ENCODE measurements at regions not wholly inside any gene's neighbourhood (a gene's known extent, or its start where the extent isn't known, plus 50 kb on each side); places are given as distances from the start of the nearest gene placed in this dataset.
A peak's percentile ranks its signal among the peaks of the same experiment; 100 is the strongest.

DNA sequence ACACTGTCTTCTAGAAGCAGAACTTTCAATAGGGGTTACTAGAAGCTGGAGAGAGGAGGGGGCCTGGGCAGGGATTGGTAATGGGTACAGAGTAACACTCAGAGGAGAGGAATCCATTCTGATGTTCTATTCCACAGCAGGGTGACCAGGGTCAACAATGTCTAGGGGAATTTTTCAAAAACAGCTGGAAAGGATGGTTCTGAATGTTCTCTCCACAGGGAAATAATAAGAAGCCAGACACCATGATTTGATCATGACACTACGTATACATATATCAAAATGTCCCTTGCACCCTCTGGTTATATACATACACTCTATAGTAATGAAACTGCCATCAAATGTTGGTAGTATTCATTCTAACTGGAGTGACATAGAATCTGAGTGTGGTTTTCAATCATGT is 111.2 kb upstream of the TOP3B start:
- DNase-seq (ENCODE audit: low spot score) = no peak

DNA sequence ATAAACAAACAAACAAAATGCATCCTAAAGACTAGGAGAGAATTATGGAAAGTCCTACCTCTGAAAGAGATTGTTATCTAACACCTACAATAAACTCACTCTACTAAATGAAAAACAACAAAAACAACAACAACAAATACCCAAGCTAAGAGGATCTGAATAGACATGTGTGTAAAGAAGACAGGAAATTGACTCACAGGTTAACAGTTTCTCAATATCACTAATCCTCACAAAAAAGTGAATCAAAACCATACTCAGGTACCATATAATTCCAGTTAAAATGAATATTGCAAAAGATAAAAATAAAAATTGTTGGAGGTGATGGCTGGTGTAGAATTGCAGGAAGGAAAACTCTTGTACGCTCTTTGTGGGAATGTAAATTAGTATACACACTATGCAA is 110.4 kb upstream of the TOP3B start:
- DNase-seq (ENCODE audit: low spot score) = no peak

DNA sequence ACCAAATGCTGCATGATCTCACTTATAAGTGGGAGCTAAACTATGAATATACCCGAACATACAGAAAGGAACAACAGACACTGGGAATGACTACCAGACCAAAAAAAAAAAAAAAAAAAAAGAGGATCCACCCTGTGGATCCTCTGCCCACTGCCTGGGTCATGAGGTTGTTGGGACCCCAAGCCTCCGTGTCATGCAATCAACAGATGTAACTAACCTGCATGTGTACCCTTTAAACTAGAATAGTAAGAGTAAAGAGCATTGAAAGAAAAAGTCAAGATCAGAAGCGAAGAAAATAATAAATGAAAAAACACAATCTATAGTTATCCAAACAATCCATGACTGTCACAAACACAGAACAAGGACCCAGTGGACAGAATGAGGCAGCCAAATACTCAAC is 109.5 kb upstream of the TOP3B start:
- DNase-seq (ENCODE audit: low spot score) = no peak

DNA sequence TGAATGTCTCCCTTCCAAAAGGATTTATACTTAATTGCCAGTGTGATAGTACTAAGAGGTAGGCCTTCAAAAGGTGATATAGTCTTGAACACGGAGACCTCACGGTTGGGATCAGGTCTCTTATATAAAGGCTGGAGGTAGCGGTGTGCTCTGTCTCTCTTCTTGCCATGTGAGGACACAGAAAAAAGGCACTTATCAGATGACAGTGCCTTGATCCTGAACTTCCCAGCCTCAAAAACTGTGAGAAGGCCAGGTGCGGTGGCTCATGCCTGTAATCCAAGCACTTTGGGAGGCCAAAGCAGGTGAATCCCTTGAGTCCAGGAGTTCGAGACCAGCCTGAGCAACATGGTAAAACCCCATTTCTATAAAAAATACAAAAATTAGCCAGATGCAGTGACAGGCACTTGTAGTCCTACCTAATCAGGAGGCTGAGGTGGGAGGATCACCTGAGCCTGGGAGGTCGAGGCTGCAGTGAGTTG is 108.9 kb upstream of the TOP3B start:
- DNase-seq (ENCODE audit: low spot score) = no peak

DNA sequence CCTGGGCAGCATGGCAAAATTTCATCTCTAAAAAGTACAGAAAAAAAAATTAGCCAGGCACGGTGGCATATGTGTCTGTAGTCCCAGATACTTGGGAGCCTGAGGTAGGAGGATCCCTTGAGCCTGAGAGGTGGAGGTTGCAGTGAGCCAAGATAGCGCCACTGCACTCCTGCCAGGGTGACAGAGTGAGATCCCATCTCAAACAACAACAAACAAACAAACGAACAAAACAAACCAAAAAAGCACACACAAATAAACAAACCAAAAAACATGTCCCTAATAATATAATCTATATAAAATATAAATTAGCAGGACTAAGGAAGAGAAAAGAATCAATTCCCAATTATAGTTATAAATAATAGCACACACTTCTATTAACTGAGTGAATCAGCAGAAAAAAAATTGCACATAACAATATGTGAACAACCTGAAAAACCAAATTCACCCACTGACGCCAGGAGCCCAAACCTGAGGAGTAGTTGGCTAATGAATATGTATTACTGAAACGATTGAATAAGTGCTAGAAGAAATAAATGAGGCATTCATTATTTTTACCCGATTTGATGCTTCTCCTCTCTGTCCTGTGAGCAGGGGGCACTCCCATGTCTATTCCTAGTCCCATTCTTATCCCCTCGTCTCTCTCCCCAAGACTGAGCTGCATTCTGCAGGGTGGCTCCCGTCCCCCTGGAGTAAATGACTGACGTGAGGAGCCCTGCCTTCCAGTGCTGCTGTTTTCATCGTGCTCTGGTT is 108.2 kb upstream of the TOP3B start:
- no peak for DNase-seq (ENCODE audit: low spot score)

DNA sequence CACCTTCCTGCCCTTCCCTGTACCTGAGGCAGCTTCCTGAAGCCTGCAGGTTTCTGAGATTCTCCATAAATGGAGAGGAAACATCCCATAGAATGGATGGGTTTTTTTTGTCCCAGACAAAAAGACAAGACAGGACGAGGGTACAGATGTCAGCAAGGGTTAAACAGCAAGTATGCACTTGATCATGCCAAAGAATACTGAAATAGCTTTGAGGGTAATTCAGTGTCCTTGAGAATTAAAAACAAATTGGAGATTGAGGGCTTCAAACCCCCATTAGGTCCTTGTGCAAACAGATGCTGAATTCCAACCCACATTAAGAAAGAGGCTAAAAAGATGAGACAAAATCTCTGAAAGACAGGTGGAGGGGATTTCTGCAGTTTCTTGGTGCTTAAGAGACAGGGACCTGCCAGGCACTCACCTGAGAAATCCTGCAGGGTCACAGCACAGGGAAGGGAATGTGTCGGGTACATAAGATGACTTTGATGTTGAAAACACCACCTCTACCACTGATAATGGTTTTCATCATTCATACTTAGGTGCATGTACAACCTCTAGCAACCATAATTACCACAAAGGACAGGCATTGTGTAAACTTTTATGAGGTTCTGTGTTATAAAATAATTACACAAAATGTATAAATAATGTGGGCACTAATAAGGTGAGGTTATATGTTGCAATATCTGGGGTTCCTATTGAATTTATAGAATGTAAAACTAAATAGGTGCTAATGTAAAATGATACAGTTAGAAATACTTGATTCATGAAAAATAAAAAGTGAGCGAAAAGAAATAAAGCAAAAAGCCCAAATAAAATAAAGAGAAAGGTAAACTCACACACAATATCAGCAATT is 107.1 kb upstream of the TOP3B start:
- DNase-seq (ENCODE audit: low spot score) = no peak

DNA sequence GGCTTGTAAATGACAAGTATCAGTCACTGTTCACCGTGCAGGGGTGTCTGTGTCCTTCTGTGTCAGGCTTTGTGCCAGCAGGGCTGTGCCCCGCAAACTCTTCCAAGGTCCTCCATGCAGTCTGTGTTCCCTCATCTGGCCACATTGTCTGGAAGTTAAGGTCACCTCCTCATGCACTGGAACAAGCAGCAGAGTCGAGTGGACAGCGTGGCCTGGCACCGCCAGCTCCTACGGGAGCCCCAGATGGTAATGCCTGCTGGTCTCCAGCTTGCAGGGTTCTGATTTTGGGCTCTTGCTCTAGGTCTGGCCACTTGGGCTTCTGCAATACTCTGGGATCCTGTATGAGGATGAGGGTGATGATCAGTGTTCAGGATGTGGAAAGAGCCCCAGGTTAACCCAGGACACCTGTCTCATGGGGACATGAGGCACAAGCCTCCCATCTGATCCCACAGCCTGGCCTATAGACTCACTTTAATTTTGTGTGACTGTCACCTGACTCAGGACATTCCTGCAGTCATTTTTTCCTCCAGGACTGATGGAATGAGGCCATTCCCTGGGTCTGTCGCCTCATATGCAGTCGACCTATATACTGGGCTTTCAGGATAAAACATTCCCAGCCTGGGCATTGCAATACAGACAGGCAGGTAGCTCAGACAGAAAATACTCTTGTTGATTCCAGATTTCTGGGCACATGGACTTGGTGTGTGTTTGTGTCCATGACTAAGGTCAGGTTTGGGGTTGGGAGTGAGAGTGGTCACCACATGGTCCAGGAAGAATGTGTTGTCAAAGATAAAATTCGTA is 106.3 kb upstream of the TOP3B start:
- no peak for DNase-seq (ENCODE audit: low spot score)

DNA sequence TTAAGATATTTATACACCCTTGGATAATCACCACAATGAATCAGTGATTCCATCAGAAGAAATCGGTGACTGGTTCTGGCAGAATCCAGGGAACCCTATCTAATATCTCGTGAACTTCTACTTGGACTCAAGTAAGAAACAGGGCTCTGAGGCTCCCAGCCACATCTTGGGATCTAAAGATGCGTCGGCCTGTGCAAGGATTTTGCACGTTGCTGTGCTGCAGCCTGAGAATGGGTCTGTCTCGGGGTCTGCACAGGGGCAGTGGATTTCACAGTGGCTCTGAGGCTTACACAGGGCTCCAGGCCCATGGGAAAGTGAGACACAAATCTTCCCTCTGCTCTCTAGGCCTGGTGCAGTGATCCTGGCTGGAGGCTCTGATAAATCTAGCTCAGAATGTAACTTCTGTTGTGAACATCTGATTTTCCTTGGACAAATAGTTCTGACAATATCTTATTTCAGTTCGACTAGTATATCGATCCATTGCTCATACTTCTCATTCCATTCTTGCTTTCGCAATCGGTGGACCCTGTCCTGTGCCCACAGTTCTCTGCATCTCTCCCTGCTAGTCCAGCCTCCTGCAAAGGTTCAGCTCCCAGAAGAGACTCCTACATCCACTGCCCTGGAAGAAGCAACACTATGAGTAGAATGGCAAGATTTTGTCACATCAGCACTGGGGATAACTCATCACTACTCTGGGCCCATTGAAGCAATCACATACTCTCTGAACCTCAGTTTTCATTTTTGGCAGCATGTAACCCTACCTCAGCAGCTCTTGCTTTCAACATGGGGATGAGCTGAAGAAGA is 105.5 kb upstream of the TOP3B start:
- DNase-seq (ENCODE audit: low spot score) = no peak

DNA sequence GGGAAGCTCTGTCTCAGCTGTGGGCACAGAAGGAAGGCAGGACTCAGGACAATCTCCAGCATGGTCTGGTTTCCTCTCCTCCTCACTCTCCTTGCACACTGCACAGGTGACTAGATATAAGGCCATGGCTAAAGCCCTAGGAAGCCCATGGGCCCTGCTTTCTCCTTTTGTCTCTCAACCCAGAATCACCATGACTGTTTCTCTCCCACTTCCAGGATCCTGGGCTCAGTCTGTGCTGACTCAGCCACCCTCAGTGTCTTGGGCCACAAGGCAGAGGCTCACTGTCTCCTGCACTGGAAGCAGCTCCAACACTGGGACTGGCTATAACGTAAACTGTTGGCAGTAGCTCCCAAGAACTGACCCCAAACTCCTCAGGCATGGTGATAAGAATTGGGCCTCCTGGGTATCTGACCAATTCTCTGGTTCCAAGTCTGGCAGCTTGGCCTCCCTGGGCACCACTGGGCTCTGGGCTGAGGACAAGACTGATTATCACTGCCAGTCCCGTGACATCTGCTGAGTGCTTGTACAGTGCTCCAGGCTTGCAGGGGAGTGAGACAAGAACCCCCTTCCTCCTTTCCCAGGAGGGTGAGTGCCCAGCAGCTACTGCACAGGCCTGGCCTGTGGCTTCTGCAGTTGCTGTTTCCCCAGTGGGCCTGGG is 104.0 kb upstream of the TOP3B start:
- DNase-seq (ENCODE audit: low spot score) = no peak

DNA sequence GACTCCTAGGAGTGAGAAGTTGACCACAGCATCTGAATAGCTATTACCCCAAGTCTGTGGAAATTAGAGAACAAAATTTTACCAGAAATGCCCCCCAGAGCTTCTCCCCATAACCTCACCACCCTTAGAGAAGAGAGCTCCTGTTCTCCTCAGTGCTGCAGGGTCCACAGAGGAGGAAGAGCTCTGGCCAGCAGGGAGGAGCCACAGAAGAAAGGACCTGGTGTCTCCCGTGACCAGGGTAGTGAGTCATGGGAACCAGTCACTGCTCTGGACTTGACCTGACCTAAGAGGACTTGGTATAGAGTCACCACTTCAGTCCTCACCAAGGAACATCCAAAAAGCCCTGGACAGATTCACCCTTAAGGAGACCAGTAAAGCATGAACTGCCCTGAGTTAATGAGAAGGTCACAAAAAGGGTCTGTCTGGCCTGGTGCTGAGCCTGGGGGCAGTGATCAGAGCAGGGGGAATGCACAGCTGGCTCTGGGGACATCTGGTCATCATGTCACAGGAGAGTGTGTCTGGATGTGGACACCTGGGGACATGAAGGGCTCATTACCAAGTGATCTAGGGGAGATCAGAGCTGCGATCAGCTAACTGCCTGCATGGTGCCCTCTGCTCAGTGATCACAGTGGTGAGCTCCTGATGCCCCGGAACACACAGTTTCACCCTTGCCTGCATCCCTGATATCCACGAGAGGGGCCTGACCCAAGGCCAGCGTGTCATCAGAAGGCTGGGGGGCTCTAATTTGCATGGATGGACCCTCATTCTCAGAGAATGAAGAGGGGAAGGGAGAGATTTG is 103.3 kb upstream of the TOP3B start:
- DNase-seq (ENCODE audit: low spot score) = no peak

DNA sequence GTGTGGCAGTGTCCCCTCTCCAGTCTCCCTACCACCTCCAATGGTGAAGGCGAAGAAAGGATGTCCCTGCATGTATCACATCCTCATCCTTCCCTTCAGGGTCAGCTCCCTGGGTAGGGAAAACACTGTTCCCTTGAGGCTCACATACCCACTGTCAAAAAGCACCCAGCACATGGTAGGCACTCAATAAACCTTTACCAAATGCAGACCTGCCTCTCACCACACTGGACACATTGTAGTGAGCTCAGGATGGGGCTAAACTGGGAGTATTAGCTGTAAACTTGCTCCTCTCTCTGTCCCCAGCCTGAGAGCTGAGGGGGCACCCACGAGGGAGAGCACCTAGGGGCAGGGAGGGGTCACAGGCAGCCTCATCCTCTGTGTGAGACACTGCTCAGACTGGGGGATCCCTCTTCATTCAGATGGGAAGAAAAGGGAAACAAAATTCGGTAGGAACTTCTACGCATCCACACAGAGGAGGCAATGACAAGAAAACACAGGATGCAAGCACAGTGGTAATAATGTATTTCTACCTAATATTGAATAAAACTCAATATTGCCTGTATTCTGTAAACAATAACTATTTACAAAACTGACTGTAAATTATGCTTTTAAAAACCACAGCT is 101.6 kb upstream of the TOP3B start:
- no peak for DNase-seq (ENCODE audit: low spot score)

DNA sequence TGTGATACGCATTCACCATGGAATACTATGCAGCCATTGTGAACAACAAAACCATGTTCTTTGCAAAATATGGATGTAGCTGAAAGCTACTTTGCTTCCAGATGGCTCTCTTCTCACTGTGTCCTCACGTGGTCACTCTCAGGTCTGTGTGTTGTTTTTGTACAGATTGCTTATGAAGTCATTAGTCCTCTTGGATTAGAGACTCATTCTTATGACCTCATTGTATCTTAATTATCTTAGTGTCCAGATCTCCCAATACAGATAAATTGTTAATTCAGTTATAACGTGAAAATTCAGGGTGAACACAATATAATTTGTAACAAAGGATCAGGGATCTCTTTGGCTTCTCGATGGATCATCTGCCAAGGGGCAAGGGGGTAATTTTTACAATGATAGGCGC is 100.4 kb upstream of the TOP3B start:
- DNase-seq (ENCODE audit: low spot score) = no peak

DNA sequence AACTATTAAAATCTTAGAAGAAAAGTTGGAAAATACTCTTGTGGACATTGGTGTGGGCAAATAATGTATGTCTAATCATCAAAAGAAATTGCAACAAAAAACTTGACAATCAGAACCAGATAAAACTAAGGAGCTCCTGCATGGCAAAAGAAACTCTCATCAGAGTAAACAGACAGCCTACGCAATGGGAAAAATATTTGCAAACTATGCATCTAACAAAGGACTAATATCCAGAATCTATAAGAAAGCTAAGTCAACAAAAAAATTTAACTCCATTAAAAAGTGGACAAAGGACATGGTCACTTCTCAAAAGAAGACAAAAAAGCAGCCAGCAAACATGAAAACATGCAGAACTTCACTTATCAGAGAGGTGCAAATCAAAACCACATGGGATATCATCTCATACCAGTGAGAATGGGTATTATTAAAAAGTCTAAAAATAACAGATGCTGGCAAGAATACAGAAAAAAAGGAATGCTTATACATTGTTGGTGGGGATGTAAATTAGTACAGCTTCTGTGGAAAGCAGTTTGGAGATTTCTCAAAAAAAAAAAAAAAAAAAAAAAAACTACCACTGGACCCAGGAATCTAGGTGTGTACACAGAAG is 99.7 kb upstream of the TOP3B start:
- DNase-seq (ENCODE audit: low spot score) = no peak

DNA sequence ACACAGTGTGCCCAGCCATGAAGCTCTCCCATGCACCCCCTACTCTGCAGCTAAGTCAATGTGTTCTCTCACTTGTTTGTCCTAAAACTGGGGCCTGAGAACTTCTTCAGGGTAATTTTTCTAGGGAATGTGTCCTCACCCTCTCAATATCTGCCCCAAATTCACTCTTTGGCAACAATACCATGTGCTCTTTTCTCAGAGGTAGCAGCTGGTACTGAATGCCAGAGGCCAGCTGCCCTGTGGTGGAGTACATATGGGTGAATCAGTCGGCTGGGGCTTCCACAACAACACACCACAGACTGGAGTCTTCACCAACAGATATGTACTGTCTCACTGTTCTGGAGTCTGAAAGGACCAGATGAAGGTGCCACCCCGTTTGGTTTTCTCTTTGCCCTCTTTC is 97.7 kb upstream of the TOP3B start:
- DNase-seq (ENCODE audit: low spot score) = no peak

DNA sequence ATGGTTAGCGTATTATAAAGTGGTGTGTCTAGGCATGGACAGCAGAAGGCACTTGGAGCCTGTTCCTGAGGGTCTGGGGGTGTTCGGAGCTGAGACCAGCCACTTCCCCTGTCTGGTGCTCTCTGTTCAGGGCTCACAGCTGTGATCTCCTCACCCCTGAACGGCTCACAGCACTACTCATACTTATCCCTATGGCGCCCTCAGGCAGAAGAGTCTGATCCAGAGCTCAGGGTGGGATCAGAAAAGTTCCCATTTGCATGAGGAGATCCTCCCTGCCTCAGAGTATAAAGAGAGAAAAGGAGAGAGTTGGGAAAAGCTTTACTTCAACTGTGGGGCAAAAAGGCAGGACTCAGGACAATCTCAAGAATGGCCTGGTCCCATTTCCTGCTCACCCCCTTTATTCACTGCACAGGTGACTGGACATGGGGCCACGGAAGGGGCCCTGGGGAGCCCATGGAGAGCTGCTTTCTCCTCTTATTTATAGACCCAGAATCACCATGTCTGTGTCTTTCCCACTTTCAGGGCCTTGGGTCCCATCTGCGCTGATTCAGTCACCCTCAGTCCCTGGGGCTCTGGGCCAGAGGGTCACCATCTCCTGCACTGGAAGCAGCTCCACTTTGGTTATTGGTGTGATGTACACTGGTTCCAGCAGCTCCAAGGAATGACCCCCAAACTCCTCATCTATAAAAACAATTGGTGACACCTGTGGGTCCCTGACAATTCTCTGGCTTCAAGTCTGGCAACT is 97.0 kb upstream of the TOP3B start:
- DNase-seq (ENCODE audit: low spot score) = no peak

DNA sequence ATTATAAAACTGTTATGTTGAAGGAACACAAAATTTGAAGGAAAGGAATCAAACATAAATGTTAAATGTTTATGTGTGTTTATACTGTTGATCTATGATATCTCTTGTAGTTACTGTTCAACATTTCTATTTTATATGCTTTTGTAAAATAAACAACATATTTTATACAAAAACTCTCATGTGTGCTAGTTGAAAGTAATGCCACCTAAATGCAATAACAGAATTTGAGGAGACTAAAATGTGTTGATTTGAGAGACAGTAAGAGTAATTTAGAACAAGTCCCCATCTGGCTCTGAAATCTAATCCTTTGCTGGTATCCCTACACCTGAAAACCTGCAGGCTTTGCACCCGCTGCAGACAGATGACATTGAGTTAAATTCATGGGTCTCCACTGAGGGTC is 95.7 kb upstream of the TOP3B start:
- DNase-seq (ENCODE audit: low spot score) = no peak

DNA sequence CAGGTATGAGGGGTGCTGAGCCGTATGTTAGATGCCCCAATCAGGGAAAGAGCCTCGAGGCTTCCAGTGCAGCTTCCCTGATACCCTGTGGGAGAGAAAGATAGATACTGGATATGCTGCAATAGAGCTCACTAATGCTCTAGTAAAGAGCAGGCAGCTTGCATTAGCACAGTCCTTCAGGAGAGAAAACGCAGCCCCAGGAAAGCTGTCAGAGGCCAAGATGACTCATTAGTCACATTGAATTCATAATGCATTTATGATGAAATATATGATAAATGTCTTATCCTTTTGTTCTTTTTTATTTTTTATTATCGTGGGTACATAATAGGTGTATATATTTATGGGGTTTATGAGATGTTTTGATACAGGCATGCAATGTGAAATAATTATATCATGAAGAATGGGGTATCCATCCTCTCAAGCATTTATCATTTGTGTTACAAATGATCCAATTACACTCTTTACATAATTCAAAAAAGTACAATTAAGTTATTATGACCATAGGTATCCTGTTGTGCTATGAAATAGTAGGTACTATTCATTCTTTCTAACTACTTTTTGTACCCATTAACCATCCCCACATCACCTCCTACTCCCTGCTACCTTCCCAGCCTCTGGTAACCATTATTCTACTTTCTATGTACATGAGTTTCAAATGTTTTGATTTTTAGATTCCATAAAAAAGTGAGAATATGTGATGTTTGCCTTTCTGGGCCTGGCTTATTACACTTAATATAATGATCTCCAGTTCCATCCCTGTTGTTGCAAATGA is 94.5 kb upstream of the TOP3B start:
- DNase-seq (ENCODE audit: low spot score) = peak; percentile 58

DNA sequence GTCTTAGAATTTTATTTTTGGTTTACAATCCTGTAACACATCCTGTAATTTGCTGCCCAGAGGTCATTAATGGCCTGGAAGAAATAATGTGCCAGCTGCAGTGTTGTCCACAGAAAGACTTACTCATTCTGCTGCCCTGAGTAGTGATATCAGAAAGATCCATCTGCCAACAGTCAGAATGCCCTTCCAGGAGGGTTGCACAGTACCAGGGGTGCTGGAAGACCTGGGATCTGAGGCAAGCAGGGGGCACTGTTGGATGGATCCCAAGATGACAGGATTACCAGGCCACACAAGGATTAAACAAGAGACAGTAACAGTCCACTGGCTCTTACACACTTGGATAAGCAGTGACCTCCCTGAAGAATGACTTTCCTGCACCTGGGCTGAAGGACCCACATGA is 93.8 kb upstream of the TOP3B start:
- no peak for DNase-seq (ENCODE audit: low spot score)
